GM12878 (cell line): ENCODE measurements at regions not wholly inside any gene's neighbourhood (a gene's known extent, or its start where the extent isn't known, plus 50 kb on each side); places are given as distances from the start of the nearest gene placed in this dataset.

Experiments
- ATAC-seq: fragments of 200-7000 bp; cut with Tn5 transposase; 3 replicates; pipeline ENCODE4 v1.9.1; 2020; ENCODE audit warnings: mild to moderate bottlenecking, moderate library complexity
- BruUV-seq: library from RNA; stranded (reverse); fragments of 400-500 nt; replicated peaks from 2 replicates; lab custom pipeline; 2021; lab: Mats Ljungman, UMichigan
- CTCF ChIA-PET: fragments of 300-600 bp; sonication (Branson Sonifier 250); formaldehyde crosslinking; extraction: SDS; loops from one replicate; lab custom pipeline; 2021; ENCODE audit warnings: inconsistent platforms; lab: Yijun Ruan, JAX
- POLR2A ChIA-PET: fragments of 350-600 bp; formaldehyde crosslinking; extraction: SDS; loops from one replicate; lab custom pipeline; 2021; ENCODE audit warnings: inconsistent platforms; lab: Charles Lee
- RAD21 ChIA-PET: fragments of 300-600 bp; sonication (Branson Sonifier 250); formaldehyde crosslinking; loops from one replicate; lab custom pipeline; 2023; ENCODE audit warnings: antibody characterized with exemption; ENCODE audit not compliant: unreplicated experiment; lab: Charles Lee
- SMC1A ChIA-PET: fragments of 300-600 bp; sonication (Branson Sonifier 250); formaldehyde crosslinking; loops from one replicate; lab custom pipeline; 2023; ENCODE audit not compliant: unreplicated experiment, uncharacterized antibody; lab: Charles Lee
- DNase-seq: peaks from one replicate; pipeline ENCODE4 v3.0.0-alpha.2; 2011; ENCODE audit warnings: low read depth, low spot score
- FAIRE-seq: peaks from 3 replicates; lab custom pipeline; 2011; peaks lifted over from hg19 to GRCh38; lab: Jason Lieb, UNC
- H2AFZ ChIP-seq: 2 replicates; pipeline ENCODE4 v1.6.0; 2011; ENCODE audit warnings: low read depth, low read length, control low read depth; ENCODE audit not compliant: control insufficient read depth
- H3K27ac ChIP-seq: 2 replicates; pipeline ENCODE4 v1.5.1; 2011; ENCODE audit warnings: control low read depth; ENCODE audit not compliant: control insufficient read depth, insufficient read depth
- H3K27me3 ChIP-seq, 2 experiments: replicated peaks in 1 of 2; 2 replicates each; pipeline versions ENCODE4 v1.6.0 to v1.6.1; 2011; ENCODE audit warnings: low read length in 1 of 2; ENCODE audit not compliant: control insufficient read depth in 2 of 2, insufficient read depth in 2 of 2
- H3K36me3 ChIP-seq, 2 experiments: 2 replicates each; pipeline ENCODE4 v1.5.1; 2011; ENCODE audit warnings: low read length in 1 of 2; ENCODE audit not compliant: control insufficient read depth in 2 of 2, insufficient read depth in 2 of 2
- H3K4me1 ChIP-seq: 2 replicates; pipeline ENCODE4 v1.6.1; 2011; ENCODE audit warnings: mild to moderate bottlenecking, low read length, moderate library complexity, mixed read lengths; ENCODE audit not compliant: control insufficient read depth, insufficient read depth
- H3K4me2 ChIP-seq: 2 replicates; pipeline ENCODE4 v1.6.0; 2011; ENCODE audit warnings: control low read depth; ENCODE audit not compliant: control insufficient read depth, insufficient read depth
- H3K4me3 ChIP-seq: fragments of 200-600 bp; sonication (generic); 2 replicates; pipeline ENCODE4 v1.5.1; 2016
- H3K79me2 ChIP-seq: 2 replicates; pipeline ENCODE4 v1.6.0; 2011; ENCODE audit warnings: low read length; ENCODE audit not compliant: control insufficient read depth, insufficient read depth
- H3K9ac ChIP-seq: 2 replicates; pipeline ENCODE4 v1.8.0; 2011; ENCODE audit warnings: low read length, control low read depth, mixed read lengths; ENCODE audit not compliant: control insufficient read depth, insufficient read depth
- H3K9me3 ChIP-seq: replicated peaks from 3 replicates; pipeline ENCODE4 v1.5.1; 2011; ENCODE audit warnings: mild to moderate bottlenecking, low read length; ENCODE audit not compliant: control insufficient read depth, insufficient read depth
- H4K20me1 ChIP-seq: 2 replicates; pipeline ENCODE4 v1.6.0; 2011; ENCODE audit not compliant: control insufficient read depth, insufficient read depth
- JUNB ChIP-seq: IDR thresholded peaks from 2 replicates; pipeline ENCODE4 v1.6.1; 2016; ENCODE audit warnings: antibody characterized with exemption, mild to moderate bottlenecking
- NR2C2 ChIP-seq: IDR thresholded peaks from 2 replicates; pipeline ENCODE4 v1.6.1; 2011; ENCODE audit warnings: borderline replicate concordance, low read depth; ENCODE audit not compliant: control insufficient read depth, insufficient read length
- POLR2AphosphoS5 ChIP-seq: IDR thresholded peaks from 2 replicates; pipeline ENCODE4 v1.6.1; 2011; ENCODE audit warnings: mild to moderate bottlenecking, low read length, inconsistent platforms
- RUNX3 ChIP-seq: IDR thresholded peaks from 2 replicates; pipeline ENCODE4 v1.6.1; 2012; ENCODE audit warnings: low read length, inconsistent platforms
- SPI1 ChIP-seq: IDR thresholded peaks from 2 replicates; pipeline ENCODE4 v1.6.1; 2011; ENCODE audit warnings: low read depth, mild to moderate bottlenecking, low read length, moderate library complexity, borderline replicate concordance; ENCODE audit not compliant: insufficient read depth
- TCF7 ChIP-seq: IDR thresholded peaks from 2 replicates; pipeline ENCODE4 v1.6.1; 2014; ENCODE audit warnings: antibody characterized with exemption, borderline replicate concordance
- WGBS: methylation state at CpG from one replicate; pipeline ENCODE4 v1.1.6; 2016; ENCODE audit warnings: low lambda C conversion rate; ENCODE audit not compliant: insufficient replicate concordance, insufficient coverage; ENCODE audit errors: missing lambda C conversion rate; 5-methylcytosine and 5-hydroxymethylcytosine counted together
- in situ Hi-C: fragments of 300-500 bp; cut with MboI; formaldehyde crosslinking; loops from 9 replicates; pipeline ENCODE4 v1.14.3; 2018; ENCODE audit warnings: mixed read lengths
- intact Hi-C: fragments of 100-400 bp; cut with micrococcal nuclease; formaldehyde crosslinking; loops from one replicate; pipeline ENCODE4 v1.14.2; 2022; ENCODE audit not compliant: unreplicated experiment
- TF ChIP-seq, protein P1 (sequence below): fragments of 450-650 bp; IDR thresholded peaks from 2 replicates; pipeline ENCODE4 v1.6.1; 2016; ENCODE audit warnings: mild to moderate bottlenecking
- TF ChIP-seq, protein P2 (sequence below): fragments of 450-650 bp; formaldehyde crosslinking; IDR thresholded peaks from 2 replicates; pipeline ENCODE4 v1.4.0; 2022; ENCODE audit warnings: mild to moderate bottlenecking, moderate library complexity
- TF ChIP-seq, protein P3 (sequence below): fragments of 450-650 bp; conservative IDR thresholded peaks from 2 replicates; pipeline ENCODE4 v1.6.1; 2017; ENCODE audit warnings: mild to moderate bottlenecking, moderate library complexity
- TF ChIP-seq, protein P4 (sequence below): fragments of 450-650 bp; IDR thresholded peaks from 2 replicates; pipeline ENCODE4 v1.6.1; 2017; ENCODE audit warnings: antibody characterized with exemption, mild to moderate bottlenecking, moderate library complexity

DNA sequence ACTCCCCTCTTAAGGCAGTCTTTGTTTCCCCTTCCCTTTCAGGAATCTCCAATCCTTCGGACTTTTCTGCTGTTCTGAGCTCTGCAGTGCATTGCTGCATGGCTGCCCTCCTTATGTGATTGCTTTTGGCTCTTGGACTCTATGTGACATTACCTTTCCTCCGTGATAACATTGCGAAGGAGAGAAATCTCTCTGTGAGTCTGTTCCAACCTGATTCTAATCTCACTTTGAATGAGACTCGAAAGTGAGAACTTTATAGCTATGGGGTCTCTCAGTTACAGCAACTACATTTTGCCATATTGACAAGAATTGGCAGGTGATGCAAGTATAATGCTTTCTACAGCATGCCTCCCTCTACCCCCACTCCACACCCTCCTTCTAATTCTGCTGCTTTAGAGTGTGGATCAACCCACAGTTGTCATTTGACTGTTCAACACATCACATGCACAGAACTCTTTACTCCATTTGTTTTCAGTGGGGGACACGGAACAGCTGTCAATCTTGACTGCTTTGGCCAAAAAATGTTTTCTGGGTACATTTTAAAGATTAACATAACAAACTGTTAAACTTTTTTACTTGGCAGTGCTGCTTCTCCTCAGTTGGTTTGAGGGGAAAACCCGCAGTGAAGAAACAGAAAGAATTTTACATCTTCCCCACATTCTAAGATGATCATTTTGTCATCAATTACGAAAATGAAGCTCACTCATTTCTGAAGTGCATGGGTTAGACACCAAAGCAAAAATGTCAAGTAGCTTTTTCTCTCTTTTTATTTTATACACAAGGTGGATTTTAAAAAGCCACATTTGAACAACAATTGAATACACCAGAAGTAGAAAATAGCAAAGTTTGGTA lies 125.5 kb upstream of the RMST start:
- ATAC-seq = peak; percentile 58
- no peaks in the 10 kb centered on the region for H4K20me1 ChIP-seq
- no TSS peak for BruUV-seq
- no peak overlapping the region for H3K27ac ChIP-seq
- ChIA-PET RAD21 (no interaction called here), SMC1A (interaction anchor here (0.7 to 1.2 kb wide), 3 partner anchors 10 to 67 kb away, joined by 3 to 4 read pairs (median 3); no protein-coding TSS in a partner anchor), CTCF (no interaction called here), POLR2A (no interaction called here)
- H3K4me3 ChIP-seq = no peak overlapping the region
- no peak for DNase-seq
- no peaks in the 10 kb centered on the region for H3K79me2 ChIP-seq
- WGBS = 6% methylated on average over 7 of the region's 7 CpGs
- H3K4me2 ChIP-seq = no peak overlapping the region; the same call in 1 of the 2 replicates
- H2AFZ ChIP-seq = no peak overlapping the region
- no peak for FAIRE-seq
- no peaks in the 10 kb centered on the region for H3K36me3 ChIP-seq
- no peak overlapping the region for H3K9ac ChIP-seq
- no peaks in the 10 kb centered on the region; the same call in 1 of the 2 replicates for H3K4me1 ChIP-seq
- H3K9me3 ChIP-seq = no peaks in the 10 kb centered on the region
- in situ Hi-C loops = no loop called here
- intact Hi-C loops = no loop called here
- no peaks in the 10 kb centered on the region for H3K27me3 ChIP-seq
- TF ChIP-seq, protein P1, sequence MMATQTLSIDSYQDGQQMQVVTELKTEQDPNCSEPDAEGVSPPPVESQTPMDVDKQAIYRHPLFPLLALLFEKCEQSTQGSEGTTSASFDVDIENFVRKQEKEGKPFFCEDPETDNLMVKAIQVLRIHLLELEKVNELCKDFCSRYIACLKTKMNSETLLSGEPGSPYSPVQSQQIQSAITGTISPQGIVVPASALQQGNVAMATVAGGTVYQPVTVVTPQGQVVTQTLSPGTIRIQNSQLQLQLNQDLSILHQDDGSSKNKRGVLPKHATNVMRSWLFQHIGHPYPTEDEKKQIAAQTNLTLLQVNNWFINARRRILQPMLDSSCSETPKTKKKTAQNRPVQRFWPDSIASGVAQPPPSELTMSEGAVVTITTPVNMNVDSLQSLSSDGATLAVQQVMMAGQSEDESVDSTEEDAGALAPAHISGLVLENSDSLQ = peak; percentile 47; the same call in 1 of the 2 replicates
- TF ChIP-seq NR2C2 (no peak), TCF7 (no peak), SPI1 (no peak), RUNX3 (peak; percentile 27; the same call in 1 of the 2 replicates), POLR2AphosphoS5 (no peak), JUNB (peak; percentile 49)
- TF ChIP-seq, protein P2, sequence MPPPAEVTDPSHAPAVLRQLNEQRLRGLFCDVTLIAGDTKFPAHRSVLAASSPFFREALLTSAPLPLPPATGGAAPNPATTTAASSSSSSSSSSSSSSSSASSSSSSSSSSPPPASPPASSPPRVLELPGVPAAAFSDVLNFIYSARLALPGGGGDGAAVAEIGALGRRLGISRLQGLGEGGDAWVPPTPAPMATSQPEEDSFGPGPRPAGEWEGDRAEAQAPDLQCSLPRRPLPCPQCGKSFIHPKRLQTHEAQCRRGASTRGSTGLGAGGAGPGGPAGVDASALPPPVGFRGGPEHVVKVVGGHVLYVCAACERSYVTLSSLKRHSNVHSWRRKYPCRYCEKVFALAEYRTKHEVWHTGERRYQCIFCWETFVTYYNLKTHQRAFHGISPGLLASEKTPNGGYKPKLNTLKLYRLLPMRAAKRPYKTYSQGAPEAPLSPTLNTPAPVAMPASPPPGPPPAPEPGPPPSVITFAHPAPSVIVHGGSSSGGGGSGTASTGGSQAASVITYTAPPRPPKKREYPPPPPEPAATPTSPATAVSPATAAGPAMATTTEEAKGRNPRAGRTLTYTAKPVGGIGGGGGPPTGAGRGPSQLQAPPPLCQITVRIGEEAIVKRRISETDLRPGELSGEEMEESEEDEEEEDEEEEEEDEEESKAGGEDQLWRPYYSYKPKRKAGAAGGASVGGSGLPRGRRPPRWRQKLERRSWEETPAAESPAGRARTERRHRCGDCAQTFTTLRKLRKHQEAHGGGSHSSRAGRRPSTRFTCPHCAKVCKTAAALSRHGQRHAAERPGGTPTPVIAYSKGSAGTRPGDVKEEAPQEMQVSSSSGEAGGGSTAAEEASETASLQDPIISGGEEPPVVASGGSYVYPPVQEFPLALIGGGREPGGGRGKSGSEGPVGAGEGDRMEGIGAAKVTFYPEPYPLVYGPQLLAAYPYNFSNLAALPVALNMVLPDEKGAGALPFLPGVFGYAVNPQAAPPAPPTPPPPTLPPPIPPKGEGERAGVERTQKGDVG = no peak
- TF ChIP-seq, protein P3, sequence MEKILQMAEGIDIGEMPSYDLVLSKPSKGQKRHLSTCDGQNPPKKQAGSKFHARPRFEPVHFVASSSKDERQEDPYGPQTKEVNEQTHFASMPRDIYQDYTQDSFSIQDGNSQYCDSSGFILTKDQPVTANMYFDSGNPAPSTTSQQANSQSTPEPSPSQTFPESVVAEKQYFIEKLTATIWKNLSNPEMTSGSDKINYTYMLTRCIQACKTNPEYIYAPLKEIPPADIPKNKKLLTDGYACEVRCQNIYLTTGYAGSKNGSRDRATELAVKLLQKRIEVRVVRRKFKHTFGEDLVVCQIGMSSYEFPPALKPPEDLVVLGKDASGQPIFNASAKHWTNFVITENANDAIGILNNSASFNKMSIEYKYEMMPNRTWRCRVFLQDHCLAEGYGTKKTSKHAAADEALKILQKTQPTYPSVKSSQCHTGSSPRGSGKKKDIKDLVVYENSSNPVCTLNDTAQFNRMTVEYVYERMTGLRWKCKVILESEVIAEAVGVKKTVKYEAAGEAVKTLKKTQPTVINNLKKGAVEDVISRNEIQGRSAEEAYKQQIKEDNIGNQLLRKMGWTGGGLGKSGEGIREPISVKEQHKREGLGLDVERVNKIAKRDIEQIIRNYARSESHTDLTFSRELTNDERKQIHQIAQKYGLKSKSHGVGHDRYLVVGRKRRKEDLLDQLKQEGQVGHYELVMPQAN = no peak
- TF ChIP-seq, protein P4, sequence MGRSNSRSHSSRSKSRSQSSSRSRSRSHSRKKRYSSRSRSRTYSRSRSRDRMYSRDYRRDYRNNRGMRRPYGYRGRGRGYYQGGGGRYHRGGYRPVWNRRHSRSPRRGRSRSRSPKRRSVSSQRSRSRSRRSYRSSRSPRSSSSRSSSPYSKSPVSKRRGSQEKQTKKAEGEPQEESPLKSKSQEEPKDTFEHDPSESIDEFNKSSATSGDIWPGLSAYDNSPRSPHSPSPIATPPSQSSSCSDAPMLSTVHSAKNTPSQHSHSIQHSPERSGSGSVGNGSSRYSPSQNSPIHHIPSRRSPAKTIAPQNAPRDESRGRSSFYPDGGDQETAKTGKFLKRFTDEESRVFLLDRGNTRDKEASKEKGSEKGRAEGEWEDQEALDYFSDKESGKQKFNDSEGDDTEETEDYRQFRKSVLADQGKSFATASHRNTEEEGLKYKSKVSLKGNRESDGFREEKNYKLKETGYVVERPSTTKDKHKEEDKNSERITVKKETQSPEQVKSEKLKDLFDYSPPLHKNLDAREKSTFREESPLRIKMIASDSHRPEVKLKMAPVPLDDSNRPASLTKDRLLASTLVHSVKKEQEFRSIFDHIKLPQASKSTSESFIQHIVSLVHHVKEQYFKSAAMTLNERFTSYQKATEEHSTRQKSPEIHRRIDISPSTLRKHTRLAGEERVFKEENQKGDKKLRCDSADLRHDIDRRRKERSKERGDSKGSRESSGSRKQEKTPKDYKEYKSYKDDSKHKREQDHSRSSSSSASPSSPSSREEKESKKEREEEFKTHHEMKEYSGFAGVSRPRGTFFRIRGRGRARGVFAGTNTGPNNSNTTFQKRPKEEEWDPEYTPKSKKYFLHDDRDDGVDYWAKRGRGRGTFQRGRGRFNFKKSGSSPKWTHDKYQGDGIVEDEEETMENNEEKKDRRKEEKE = no peak
